Stimulated activated CD8-positive, alpha-beta memory T cell treated with anti-CD3 and anti-CD28 coated beads, Interleukin-15, amount 100 ng/mL, for 24 hours (primary cell): ENCODE measurements at regions not wholly inside any gene's neighbourhood (a gene's known extent, or its start where the extent isn't known, plus 50 kb on each side); places are given as distances from the start of the nearest gene placed in this dataset.

ENCODE experiments used
- DNase-seq: peaks from one replicate; pipeline ENCODE4 v3.0.0-alpha.2; 2020; ENCODE audit warnings: low read depth

DNA sequence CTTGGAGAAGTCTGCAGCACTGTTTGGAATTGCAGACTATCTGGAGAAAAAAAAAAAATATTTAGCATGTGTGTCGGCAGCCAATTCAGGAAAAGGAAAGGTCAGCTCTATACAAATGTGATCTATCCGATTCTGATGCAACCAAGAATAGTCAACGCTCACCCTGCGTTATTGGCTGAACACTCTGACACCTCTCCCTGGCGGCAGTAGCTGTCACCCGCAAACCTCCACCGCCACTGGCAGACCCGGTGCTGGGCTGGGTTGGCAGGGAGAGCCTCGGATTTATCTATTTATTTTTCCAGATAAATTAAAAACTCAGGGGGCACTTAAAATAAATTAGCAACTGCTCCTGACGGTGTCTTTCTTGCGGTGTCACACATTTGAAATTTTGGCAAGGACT is 409.7 kb downstream of the VRK1 start:
- no peak for DNase-seq

DNA sequence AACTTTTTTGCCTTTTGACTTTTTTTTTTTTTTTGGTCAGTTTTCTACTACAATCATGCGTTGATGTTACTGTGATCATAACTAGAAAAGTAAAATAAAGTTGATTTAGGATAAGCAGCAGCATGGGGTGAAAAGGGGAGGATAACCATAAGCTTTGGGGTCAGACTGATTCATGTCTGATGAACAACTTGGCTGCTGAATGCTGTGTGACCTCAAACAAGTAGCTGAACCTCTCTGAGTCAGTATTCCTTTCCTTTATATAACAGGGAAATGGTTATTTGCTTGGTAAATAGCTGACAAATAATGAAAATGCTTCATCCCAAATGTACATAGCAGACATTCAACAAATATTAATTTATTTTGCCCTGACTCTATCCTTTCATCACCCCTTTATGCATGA is 413.0 kb downstream of the VRK1 start:
- DNase-seq, result no peak

DNA sequence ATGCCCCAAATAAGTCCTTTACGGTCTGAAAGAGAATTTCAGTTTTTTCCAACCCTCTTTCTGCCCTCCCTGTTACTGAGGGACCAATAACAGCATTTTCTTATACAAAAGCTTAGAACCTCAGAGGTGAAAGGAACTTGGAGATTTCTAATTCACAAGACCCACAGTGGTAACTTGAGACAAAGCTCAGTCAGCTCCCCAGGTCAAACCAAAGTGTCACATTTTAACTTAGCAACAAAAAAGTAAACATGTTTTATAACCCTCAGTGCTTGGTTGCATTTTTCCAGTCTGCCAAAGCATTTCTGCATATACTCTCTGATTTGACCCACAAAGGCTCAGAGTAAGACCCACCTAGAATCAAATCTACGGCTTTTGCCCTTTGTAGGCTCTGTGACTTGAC is 415.2 kb downstream of the VRK1 start:
- no peak for DNase-seq

DNA sequence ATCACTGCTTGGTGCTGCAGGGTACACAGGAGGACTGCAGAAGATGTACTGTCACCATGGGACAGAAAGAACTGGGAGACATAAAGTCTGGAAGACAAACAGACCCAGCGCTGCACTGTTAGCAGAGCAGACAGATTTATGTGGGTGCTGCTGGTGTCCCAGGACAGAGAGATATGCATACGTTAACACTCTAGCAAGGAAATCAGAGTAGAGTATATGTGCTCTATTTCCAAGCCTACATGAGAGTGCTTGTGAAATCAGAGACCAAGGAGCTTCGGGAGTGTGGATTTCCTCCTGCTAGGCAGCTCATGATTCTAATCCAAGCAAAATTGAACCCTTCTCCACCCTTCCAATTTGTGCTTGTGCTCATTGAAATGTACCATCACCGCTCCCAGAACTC is 416.5 kb downstream of the VRK1 start:
- no peak for DNase-seq

DNA sequence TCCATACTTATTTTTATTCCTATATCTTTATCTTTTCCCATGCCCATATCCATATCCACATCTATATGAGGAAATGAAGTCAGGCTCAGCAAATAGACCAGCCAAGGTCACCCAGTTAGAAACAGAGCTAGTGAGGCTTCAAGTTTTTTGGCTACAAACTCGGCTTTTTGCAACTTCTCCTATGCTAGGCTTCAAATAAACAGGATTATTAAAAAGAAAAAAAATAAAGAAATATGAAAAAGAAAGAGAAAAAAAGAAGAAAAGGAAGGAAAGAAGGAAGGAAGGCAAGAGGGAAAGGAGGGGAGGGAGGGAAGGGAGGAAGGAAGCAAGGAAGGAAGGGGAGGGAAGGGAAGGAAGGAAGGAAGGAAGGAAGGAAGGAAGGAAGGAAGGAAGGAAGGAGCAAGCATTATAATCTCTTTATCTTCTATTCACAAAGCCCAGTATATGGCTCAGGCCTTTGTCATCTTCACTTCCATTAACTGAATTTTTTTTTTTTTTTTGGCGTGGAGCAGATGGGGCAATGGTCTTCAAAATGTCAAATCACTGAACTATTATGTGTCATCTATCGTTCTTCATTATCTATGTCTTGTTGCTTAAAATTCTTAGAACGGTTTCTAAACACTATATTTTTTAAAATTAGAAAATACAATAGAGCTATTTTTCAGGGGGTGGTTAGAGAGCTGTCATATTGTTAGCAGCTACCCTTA is 418.2 kb downstream of the VRK1 start:
- no peak for DNase-seq

DNA sequence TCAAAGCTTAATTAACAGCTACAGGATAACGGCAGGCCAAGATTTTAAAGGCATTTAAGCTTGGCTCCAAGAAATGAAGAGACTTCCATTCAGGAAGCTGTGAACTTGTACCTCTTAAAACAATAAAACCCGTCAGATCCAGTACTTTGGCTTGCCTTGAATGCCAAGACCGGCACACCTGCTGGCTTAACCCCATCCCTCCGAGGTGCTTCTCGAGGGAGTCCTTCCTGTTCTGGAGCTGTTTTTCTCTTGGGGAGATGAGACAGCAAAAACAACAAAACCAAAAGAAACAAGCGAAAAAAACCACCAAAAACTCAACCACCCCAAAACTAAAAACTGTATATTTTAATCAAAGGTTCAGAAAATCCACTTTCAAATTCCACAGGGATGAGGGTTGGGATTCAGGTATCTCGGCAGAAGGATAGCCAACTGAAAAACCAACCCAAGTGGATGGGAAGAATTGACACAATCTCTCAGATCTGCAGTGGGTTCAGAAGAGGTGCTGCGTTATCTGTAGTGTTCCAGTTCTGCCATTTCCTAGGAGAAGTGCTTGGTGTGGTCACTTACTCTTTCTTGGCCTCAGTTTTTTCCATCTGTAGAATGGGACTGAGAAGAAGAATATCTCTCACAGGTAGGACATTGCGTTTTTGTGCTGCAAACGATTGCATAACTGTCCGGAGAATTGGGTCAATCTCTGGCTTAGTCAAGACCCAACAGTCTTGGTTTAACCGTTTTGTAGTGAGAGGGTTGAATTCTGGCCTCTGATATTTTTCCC is 420.1 kb downstream of the VRK1 start:
- DNase-seq, result no peak

DNA sequence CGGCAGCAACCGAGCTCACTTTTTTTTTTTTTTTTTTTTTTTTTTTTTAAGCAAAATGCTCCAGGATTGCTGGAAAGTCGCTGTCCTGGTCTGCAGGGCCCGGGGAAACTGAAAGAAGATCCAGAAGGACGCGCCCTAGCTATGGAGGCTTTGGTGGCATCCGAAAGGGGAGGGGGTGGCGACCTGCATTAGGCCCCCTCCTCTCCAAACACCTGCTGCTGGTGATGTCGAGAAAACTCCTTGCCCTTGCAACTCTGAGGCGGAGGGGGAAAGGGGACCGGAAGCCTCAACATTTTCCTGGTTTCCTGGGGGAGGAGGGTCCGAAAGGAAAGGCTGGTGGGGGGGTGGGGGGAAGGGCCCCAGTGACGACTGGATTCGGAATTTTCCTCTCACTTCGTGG is 421.1 kb downstream of the VRK1 start:
- no peak for DNase-seq

DNA sequence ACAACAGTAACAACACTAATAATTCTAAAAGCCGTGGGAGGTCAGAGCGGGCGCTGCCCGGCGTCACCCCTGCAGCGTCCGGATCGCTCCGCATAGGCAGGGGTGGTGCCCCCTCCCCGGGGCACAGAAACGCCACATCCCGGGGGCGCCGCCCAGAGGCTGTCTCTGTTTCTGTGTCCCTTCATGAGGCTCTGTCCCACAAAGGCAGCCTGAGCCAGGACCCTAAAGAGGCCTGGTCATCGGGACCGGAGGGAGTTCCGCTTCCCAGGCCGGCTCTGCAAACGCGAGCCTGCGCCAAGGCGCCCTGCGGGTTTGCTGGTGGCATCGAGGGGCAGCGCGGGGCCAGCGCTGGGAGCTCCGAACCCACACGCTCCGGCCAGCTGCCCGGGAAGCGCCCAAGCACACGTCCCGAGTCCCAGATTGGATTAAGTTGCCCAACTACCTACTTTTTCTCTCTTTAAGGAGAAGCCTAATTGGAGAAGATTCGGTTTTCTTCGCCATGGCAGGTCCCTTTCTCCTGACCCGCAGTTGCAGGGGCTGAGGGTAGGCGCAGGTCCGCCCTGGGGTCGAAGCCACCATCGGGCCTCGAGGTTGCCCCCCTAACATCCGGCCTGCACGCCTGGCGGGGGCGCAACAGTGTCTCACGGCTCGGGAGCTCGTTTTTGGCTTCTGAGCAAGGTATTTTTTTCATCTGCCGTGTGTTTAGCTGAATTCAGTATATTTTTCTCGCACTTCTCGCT is 421.7 kb downstream of the VRK1 start:
- no peak for DNase-seq

DNA sequence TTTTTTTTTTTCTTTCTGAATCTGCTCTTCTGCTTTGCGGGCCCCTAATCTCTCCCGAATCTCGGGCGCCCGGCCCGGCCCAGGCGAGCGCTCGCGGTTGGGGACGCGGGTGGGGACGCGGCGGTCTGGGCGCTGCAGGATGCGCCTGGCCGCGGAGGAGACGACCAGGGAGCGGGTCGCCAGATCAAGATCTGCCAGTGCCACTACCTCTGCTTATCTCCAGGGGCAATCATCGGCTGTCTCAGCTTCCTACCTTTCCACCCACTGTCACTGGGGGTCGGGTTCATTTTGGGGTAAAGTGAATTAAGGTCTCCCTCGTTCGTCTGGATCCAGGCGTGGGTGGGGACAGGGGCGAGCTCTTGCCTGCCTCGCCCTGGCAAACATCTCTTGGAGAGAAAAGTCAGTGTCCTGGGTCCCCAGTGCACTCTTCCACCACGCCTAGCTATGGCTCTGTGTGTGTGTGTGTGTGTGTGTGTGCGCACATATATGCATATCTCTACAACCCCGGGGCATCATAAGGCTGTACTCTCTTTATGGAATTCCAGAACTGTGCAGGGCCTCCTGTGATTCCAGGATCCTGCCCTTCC is 422.3 kb downstream of the VRK1 start:
- no peak for DNase-seq

DNA sequence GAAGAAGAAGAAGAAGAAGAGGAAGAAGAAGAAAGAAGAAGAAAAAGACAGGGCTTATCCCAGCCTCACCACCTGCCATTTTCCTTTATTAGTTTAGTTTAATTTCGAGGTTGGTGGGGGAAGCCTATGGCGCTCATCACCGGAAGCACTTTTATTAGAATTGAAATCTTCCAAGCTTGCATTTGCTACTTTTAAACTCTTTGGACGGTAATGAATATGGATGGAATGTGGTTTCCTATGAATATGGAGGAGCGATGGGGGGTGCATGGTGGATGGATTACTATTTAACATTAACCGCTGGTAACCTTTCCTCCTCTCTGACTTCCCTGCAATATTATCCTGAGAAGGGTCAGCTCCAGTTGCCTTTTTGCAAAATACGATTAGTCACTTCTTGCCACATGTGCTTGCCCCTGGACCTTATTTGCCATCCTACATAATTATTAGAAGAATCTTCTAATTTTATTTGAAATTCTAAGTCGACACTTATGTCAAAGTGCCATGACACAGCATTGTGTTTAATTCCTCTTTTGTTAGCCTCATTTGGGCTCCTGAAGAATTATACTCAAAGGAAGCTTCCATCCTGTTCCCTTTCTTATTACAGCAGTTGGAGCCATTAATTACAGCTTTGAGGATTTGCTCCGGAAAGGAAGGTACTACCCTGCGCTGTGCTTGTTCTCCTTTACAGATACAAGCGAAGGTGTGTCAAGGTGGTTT is 424.5 kb downstream of the VRK1 start:
- DNase-seq, result no peak

DNA sequence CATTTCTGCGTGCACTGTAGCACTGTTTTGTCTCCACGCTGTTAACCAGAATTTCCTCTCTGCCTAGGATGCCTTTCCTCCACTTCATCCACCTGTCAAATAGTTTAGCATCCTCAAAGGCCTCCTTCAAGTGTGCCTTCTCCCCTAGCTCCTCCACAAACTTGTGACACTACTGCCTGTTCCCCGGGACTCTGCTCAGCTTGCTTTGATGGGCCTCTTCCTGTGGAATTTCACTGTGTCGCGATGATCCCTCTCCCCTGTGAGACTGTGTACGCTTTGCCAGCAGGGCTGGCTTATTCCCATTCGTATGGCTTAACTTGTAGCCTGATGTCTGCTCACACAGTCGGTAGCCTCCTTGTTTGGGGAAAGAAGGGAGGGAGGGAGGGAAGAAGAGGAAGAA is 426.8 kb downstream of the VRK1 start:
- no peak for DNase-seq

DNA sequence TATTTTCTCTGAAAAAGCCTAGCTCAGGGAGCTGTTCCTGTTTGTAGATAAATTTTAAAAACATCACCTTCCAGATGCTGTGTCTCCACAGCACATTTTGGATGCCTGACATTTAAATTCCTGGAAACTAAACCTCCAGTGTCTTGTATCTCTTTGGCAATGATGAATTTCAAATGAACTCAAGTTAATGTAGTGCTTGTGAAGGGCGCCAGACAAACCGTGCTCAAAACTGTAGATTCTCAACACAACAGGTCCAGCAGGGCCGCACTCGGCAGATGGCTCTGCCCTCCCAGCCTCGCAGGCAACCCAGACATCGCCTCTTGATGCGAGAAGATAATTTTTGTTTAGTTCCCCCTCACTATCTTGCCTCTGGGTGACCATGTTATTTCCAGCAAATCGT is 432.9 kb downstream of the VRK1 start:
- no peak for DNase-seq

DNA sequence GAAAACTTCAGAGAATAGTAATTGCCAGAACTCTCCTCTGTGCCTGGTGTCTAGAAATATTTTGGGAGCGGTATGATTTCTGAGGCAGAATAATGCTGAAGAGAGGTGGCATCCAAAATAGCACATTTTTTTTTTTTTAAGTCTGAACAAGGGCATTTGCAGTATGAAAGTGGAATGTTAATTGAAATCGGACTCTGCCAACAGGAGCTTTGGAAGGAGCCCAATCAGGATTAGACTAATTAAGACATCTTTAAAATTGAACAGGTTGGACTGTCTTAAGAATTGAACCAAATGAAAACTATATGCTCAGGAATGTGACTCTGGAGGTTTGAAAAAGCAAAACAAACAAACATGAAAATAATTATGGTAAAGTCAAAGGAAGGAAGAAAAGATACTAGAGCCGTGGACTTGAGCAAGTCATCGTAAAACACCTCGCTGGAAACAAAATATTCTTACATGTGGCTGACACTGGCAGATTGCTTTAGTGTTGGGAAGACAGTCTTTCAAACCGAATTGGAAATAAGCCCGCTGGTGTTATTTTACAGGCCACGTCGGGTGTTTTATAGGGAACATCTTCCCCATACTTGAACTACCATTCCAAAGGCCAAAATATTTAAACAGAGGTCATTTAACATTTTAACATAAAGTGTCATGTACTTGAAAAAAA is 436.3 kb downstream of the VRK1 start:
- no peak for DNase-seq

DNA sequence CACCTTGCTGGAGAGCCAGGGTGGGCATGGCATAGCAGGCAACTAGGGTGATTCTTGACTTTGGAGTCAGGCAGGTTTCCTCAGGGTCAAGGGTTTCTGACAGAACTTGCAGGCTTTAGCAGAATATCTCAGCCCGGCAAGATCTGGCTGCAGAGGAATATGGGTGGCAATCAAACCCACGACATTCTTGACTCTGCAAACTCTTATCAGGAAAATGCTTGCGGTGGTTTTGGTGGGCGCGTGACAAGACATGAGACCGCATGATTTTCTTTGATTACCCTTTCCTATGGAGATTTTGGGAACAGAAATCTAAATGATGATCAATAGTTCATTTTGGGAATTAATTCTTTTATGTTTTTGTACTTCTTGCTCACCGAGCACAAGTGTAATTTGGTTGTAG is 449.5 kb downstream of the VRK1 start:
- DNase-seq, result no peak

DNA sequence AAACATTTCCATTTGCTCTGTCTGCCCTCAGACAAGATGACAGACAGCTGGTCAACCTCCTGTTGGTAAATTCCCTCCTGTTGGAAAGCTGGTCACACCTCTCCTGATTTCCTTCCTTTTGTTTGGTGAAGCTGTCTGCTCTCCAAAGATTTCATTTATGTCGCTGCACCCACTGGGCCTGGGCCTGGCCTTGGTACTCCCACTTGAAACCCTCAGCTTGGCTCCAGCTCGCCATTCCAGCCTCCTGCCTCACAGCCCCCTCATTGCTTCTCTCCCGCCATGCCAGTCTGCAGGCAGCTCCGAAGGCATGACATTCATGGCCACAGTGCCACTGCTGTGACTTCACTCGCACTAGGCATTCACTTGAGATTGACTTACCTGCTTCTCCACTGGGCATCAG is 451.8 kb downstream of the VRK1 start:
- DNase-seq, result no peak

DNA sequence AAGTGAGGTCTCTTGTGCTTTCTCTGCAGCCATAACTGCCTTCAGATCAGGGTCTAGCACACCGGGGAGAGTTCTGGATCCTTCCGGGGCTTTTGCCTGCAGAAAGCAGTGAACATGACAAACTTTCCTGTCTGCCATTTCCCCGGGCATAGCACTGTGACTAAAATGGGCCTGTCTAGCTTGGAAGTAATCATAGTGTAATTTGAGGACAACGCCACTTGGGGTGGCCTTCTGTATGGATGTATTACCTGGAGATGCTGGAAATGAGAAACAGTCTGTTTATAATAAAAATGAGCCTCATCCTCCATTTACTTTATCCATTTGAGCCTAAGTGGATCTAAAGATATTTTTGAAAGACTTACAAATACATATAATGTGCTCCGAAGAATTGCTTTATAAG is 453.7 kb downstream of the VRK1 start:
- DNase-seq, result no peak

DNA sequence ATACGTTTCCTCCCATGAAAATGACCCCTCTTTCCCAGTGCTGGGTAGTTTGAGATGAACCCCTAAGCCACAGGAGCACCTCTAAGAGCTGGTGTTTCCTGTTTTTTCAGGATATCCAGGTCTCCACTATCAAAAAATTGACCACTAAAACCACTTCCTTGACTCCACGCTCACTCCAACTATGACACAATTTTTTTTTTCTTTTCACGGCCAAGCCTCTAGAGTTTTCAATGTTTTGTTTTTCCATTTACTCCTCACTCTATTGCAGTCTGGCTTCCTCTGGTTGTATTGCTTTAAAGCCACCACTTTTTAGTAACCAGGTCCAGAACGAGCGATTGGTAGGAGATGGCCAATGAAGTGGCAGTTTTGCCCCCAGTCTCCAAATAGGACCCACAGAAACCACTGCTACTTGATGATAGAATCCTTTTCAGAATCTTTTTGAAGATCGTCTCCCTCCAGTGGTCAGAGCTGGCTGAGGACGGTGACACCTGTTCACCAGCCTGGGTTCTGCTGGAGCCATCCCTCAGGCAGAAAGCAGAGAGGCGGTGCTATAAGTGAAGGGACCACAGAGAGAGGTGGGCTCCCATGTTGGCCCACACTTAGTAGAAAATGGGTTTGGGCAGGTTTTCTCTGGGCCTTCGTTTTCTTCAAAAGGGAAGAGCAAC is 454.4 kb downstream of the VRK1 start:
- DNase-seq, result no peak

DNA sequence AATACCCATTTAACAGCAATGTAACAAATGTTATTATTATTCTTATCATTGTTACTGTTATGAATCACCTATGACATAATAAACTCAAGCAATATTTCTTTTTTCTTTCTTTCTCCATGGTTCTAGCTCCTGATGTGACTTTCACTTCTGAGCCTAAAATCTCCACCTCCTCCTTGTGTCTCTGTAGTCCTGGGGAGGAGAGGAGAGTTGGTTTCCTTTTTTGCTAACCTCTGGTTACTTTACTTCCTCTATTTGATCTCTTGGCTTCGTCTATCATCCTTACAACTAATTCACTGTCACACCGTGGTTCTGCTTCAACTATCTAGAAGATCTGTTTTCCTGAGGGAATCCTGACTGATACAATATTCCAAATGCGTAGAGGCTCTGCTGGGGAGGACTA is 456.6 kb downstream of the VRK1 start:
- no peak for DNase-seq

DNA sequence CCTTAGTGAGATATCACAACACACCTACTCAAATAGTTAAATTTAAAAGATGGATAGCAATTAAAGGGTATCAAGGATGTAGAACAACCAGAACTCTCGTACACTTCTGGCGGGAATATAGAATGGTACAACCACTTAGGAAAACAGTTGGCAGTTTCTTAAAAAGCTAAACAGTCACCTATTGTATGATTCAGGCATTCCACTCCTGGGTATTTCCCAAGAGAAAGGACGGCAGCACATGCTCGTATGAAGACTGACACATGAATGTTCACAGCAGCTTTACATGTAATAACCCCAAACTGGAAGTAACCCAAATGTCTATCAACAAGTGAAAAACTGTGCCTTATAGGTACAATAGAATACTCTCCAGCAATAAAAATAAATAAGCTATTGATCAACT is 465.2 kb downstream of the VRK1 start:
- DNase-seq, result no peak

DNA sequence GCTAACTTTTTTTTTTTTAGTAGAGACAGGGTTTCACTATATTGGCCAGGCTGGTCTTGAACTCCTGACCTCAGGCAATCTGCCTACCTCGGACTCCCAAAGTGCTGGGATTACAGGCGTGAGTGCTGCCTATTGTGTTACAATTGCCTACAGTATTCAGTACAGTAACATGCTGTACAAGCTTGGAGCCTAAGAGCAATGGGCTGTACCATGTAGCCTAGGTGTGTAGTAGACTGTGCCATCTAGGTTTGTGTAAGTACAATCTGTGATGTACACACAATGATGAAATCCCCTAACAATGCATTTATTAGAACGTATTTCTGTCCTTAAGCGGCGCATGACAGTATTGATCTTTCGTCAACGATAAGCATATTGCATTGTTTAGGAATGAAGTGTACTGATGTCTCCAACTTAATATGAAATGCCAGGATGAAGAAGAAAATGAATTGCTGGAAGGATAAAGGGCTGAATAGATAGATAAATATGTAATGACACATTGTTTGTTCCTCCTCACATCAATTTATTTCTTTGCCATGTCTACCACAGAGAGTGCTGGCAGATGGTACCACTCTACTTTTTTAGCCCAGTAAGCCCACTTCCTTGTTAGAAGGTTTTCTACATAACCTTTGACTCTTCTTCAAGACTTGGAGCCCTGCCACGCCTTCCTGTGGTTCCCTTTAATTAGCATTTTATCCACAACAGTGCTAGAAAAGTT is 467.5 kb downstream of the VRK1 start:
- no peak for DNase-seq
